RWPE2 (cell line): ENCODE measurements at regions not wholly inside any gene's neighbourhood (a gene's known extent, or its start where the extent isn't known, plus 50 kb on each side); places are given as distances from the start of the nearest gene placed in this dataset.

Experiments
- ATAC-seq: fragments of 200-7000 bp; cut with Tn5 transposase; 3 replicates; pipeline ENCODE4 v1.9.1; 2021; ENCODE audit warnings: low read depth
- DNase-seq: peaks from one replicate; pipeline ENCODE4 v3.0.0-alpha.2; 2020; ENCODE audit warnings: low spot score
- H3K27ac ChIP-seq: fragments of 450-650 bp; 2 replicates; pipeline ENCODE4 v1.5.1; 2017; ENCODE audit warnings: mild to moderate bottlenecking; ENCODE audit not compliant: poor library complexity, severe bottlenecking
- H3K27me3 ChIP-seq: fragments of 250-450 bp; sonication (Bioruptor Pico); 2 replicates; pipeline ENCODE4 v1.5.1; 2021; ENCODE audit warnings: mild to moderate bottlenecking, moderate library complexity; ENCODE audit not compliant: insufficient read depth, poor library complexity, severe bottlenecking
- H3K36me3 ChIP-seq: fragments of 250-450 bp; sonication (Bioruptor Pico); 2 replicates; pipeline ENCODE4 v1.5.1; 2020; ENCODE audit warnings: low read depth, mild to moderate bottlenecking, moderate library complexity
- H3K4me1 ChIP-seq: fragments of 250-450 bp; sonication (Bioruptor Pico); 2 replicates; pipeline ENCODE4 v1.5.1; 2021; ENCODE audit warnings: mild to moderate bottlenecking, moderate library complexity; ENCODE audit not compliant: insufficient read depth, poor library complexity, severe bottlenecking
- H3K4me3 ChIP-seq: fragments of 250-450 bp; sonication (Bioruptor Pico); 2 replicates; pipeline ENCODE4 v1.5.1; 2021; ENCODE audit warnings: mild to moderate bottlenecking, moderate library complexity; ENCODE audit not compliant: severe bottlenecking
- H3K9me3 ChIP-seq: fragments of 250-450 bp; sonication (Bioruptor Pico); 2 replicates; pipeline ENCODE4 v1.5.1; 2021; ENCODE audit warnings: mild to moderate bottlenecking, moderate library complexity; ENCODE audit not compliant: severe bottlenecking
- TF ChIP-seq, protein P1 (sequence below): fragments of 450-650 bp; IDR thresholded peaks from one replicate; pipeline ENCODE4 v1.5.1; 2017; ENCODE audit warnings: mild to moderate bottlenecking, moderate library complexity; ENCODE audit not compliant: poor library complexity, severe bottlenecking

DNA sequence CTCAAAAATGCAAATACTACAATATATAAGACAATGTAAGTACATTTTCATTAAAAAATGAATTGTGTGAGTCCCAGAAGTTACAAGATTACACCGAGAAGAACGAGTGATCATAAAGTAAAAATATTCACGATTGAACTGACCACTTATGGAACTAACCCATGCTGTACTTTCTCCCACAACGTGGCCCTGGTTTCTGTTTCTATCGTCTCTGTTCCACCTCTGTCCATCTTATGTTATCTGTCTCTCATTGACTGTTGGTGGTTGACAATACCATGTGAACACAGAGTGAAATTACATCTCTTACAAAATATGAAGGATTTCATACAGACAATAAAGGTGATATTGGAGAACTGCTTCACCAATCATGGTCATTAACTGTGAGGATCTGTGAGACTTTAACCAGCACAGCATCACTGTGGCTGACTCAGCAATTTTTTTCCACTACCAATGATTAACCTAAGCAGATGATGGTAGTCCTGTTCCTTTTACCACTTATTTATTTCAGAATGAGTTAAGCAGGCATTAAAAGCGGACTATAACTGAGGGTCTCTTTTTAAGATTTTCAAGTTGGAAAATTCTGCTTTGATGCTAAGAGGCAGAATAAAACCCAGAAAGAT is 165.1 kb downstream of the TGFB2 start:
- TF ChIP-seq, protein P1, sequence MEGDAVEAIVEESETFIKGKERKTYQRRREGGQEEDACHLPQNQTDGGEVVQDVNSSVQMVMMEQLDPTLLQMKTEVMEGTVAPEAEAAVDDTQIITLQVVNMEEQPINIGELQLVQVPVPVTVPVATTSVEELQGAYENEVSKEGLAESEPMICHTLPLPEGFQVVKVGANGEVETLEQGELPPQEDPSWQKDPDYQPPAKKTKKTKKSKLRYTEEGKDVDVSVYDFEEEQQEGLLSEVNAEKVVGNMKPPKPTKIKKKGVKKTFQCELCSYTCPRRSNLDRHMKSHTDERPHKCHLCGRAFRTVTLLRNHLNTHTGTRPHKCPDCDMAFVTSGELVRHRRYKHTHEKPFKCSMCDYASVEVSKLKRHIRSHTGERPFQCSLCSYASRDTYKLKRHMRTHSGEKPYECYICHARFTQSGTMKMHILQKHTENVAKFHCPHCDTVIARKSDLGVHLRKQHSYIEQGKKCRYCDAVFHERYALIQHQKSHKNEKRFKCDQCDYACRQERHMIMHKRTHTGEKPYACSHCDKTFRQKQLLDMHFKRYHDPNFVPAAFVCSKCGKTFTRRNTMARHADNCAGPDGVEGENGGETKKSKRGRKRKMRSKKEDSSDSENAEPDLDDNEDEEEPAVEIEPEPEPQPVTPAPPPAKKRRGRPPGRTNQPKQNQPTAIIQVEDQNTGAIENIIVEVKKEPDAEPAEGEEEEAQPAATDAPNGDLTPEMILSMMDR: no peak
- Histone ChIP-seq H3K27ac (no peak overlapping the region), H3K27me3 (no peaks in the 10 kb centered on the region), H3K9me3 (no peaks in the 10 kb centered on the region), H3K36me3 (no peaks in the 10 kb centered on the region), H3K4me1 (no peaks in the 10 kb centered on the region), H3K4me3 (no peak overlapping the region)
- DNase-seq (no peak), ATAC-seq (no peak)

DNA sequence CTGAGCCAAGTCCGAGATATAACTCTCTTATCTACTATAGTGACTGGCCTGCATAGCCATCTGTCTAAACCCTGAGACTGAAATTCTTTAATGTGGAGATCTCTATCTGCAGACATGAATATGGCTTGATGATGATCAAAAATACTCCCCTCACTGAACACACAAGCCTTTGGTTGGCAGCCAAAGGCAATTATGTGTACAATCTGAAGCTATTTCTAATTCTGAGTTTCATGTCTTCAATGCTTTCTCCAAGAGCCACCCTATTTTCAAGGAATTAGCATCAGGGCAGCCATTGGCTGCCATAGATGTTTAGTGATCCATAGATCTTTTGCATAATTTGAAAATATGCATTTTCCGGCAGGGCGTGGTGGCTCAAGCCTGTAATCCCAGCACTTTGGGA is 168.2 kb downstream of the TGFB2 start:
- no peaks in the 10 kb centered on the region for H3K4me1 ChIP-seq
- TF ChIP-seq, protein P1: no peak
- no peaks in the 10 kb centered on the region for H3K36me3 ChIP-seq
- no peaks in the 10 kb centered on the region for H3K9me3 ChIP-seq
- ATAC-seq: no peak
- H3K4me3 ChIP-seq: no peak overlapping the region
- H3K27me3 ChIP-seq: no peaks in the 10 kb centered on the region
- DNase-seq: no peak
- H3K27ac ChIP-seq: no peak overlapping the region

DNA sequence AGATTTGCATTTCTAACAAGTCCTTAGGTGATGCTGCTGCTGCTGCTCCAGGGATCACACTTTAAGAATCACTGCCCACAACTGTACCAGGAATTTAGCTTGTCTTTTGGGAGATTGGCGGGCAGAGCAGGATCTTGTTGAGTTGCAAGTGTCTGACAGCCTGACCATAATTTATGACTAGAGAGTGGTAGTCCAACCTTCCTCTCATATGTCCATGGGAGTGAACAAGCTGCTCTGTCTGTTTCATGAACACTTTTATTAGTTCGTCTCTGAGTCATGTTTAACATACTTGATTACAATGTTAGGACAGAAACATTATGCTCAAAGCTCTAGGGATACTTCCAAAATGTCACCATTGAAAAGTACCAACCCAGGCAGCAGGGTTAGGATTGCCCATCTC is 169.6 kb downstream of the TGFB2 start:
- no peak overlapping the region for H3K4me3 ChIP-seq
- H3K36me3 ChIP-seq: no peaks in the 10 kb centered on the region
- H3K4me1 ChIP-seq: no peaks in the 10 kb centered on the region
- DNase-seq (no peak), ATAC-seq (no peak)
- H3K9me3 ChIP-seq: no peaks in the 10 kb centered on the region
- TF ChIP-seq, protein P1: no peak
- H3K27me3 ChIP-seq: no peaks in the 10 kb centered on the region
- H3K27ac ChIP-seq: no peak overlapping the region

DNA sequence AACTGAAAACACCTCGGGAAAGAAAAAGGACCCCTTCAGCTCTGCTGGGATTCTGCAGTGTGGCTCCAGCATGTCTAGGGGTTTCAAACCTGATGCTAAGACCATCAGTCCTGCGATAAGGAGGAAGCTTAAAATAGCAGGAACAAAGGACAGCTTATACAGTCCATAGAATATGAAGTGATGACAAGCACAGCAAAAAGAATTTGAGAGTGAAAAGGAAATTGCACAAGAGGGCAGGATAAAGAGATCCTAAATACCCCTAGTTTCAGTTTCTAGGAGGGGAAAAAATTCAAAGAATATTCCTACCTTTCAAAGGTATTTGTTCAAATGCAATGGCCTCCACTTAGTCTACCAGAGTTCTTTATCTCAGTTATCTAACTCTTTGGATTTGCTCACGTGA is 171.4 kb downstream of the TGFB2 start:
- TF ChIP-seq, protein P1: no peak
- H3K9me3 ChIP-seq: no peaks in the 10 kb centered on the region
- H3K4me3 ChIP-seq: no peak overlapping the region
- H3K27ac ChIP-seq: no peak overlapping the region
- DNase-seq (no peak), ATAC-seq (no peak)
- no peaks in the 10 kb centered on the region for H3K36me3 ChIP-seq
- no peaks in the 10 kb centered on the region for H3K27me3 ChIP-seq
- H3K4me1 ChIP-seq: no peaks in the 10 kb centered on the region

DNA sequence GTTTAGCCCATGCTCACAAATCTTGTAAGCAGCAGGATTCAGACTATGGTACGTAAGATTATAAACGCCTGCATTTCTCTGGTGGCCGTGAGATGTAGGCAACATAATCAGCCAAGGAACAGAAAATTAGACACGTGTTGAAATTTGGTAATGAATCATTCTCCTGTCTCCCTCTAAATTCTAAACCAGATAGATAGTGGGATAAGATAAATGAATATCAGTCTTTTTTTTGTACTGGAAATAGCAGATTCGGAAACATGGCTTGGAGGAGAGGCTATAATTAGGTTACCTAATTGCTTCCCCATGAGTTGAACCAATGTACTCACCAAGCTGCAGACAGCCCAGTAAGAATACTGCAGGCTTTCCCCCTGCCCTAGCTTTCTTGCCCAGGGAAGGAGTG is 172.3 kb downstream of the TGFB2 start:
- H3K9me3 ChIP-seq: no peaks in the 10 kb centered on the region
- ATAC-seq (no peak), DNase-seq (no peak)
- H3K27ac ChIP-seq: no peak overlapping the region
- H3K36me3 ChIP-seq: no peaks in the 10 kb centered on the region
- TF ChIP-seq, protein P1: no peak
- H3K4me1 ChIP-seq: no peaks in the 10 kb centered on the region
- no peaks in the 10 kb centered on the region for H3K27me3 ChIP-seq
- H3K4me3 ChIP-seq: no peak overlapping the region
